K562 (cell line): ENCODE measurements at regions not wholly inside any gene's neighbourhood (a gene's known extent, or its start where the extent isn't known, plus 50 kb on each side); places are given as distances from the start of the nearest gene placed in this dataset.

Experiments used
- ATAC-seq: fragments of 200-7000 bp; cut with Tn5 transposase; 3 replicates; pipeline ENCODE4 v1.9.1; 2020; ENCODE audit warnings: moderate library complexity
- BruUV-seq: library from RNA; stranded (reverse); fragments of 400-500 nt; replicated peaks from 2 replicates; lab custom pipeline; 2021; lab: Mats Ljungman, UMichigan
- CTCF ChIA-PET: fragments of 300-600 bp; formaldehyde crosslinking; extraction: SDS; loops from one replicate; lab custom pipeline; 2021; ENCODE audit warnings: low intra/inter-chr PET ratio; lab: Yijun Ruan, JAX
- POLR2A ChIA-PET: fragments of 300-600, 350-650 bp; sonication (Branson Sonifier 250); formaldehyde crosslinking; extraction: SDS; loops from one replicate; lab custom pipeline; 2021; ENCODE audit warnings: antibody characterized with exemption, inconsistent platforms; lab: Yijun Ruan, JAX
- DNase-seq, 4 experiments: peaks; one replicate each; pipeline versions ENCODE4 v3.0.0 to v3.0.0-alpha.2; 2011 to 2018; ENCODE audit warnings: low spot score in 3 of 4, mixed read lengths in 3 of 4; ENCODE audit errors: extremely low read depth in 1 of 4
- FAIRE-seq: peaks from 2 replicates; lab custom pipeline; 2011; peaks lifted over from hg19 to GRCh38; lab: Jason Lieb, UNC
- H2AFZ ChIP-seq: 2 replicates; pipeline ENCODE4 v1.6.0; 2011; ENCODE audit warnings: low read depth, low read length, control low read depth, inconsistent platforms
- H3K27ac ChIP-seq: fragments of 200-600 bp; 3 replicates; pipeline ENCODE4 v1.8.0; 2011; ENCODE audit warnings: low read depth, mild to moderate bottlenecking, control low read depth, inconsistent platforms, low read length, moderate library complexity, mixed read lengths; ENCODE audit errors: extremely low read depth
- H3K27me3 ChIP-seq, 2 experiments: fragments of 300-600 bp in 1 of 2; 2 replicates in 1 of 2; 3 replicates in 1 of 2; pipeline versions ENCODE4 v1.6.0 to v1.8.0; 2011; ENCODE audit warnings: inconsistent platforms in 2 of 2, low read length in 2 of 2, mild to moderate bottlenecking in 1 of 2, mixed read lengths in 1 of 2, moderate library complexity in 1 of 2; ENCODE audit not compliant: control insufficient read depth in 2 of 2, insufficient read depth in 2 of 2
- H3K36me3 ChIP-seq: fragments of 300-600 bp; 3 replicates; pipeline ENCODE4 v1.8.0; 2011; ENCODE audit warnings: mild to moderate bottlenecking, low read length, inconsistent platforms; ENCODE audit not compliant: control insufficient read depth, insufficient read depth
- H3K4me1 ChIP-seq, 2 experiments: fragments of 200-600 bp in 1 of 2; replicated peaks in 1 of 2; 2 replicates in 1 of 2; 3 replicates in 1 of 2; pipeline versions ENCODE4 v1.5.1 to v1.8.0; 2011; ENCODE audit warnings: inconsistent platforms in 2 of 2, low read length in 2 of 2, mild to moderate bottlenecking in 1 of 2, mixed read lengths in 1 of 2, moderate library complexity in 1 of 2; ENCODE audit not compliant: control insufficient read depth in 2 of 2, insufficient read depth in 2 of 2
- H3K4me2 ChIP-seq: 2 replicates; pipeline ENCODE4 v1.6.1; 2011; ENCODE audit warnings: low read length, control low read depth, inconsistent platforms, mixed read lengths; ENCODE audit not compliant: insufficient read depth
- H3K4me3 ChIP-seq: fragments of 200-600 bp; sonication (generic), shearing (Covaris generic); 2 replicates; pipeline ENCODE4 v1.5.1; 2016; ENCODE audit warnings: control low read depth, inconsistent platforms
- H3K79me2 ChIP-seq: fragments of 200-600 bp; 3 replicates; pipeline ENCODE4 v1.8.0; 2011; ENCODE audit warnings: low read length, inconsistent platforms; ENCODE audit not compliant: control insufficient read depth, insufficient read depth
- H3K9ac ChIP-seq, 2 experiments: 2 replicates each; pipeline versions ENCODE4 v1.6.0 to v1.6.1; 2011; ENCODE audit warnings: low read depth in 2 of 2, low read length in 2 of 2, control low read depth in 1 of 2, inconsistent platforms in 1 of 2, mild to moderate bottlenecking in 1 of 2, mixed read lengths in 1 of 2; ENCODE audit not compliant: insufficient read depth in 1 of 2
- H3K9me1 ChIP-seq: one replicate; pipeline ENCODE4 v1.6.0; 2011; ENCODE audit warnings: inconsistent platforms, mild to moderate bottlenecking, low read length, moderate library complexity; ENCODE audit not compliant: control insufficient read depth, insufficient read depth
- H3K9me3 ChIP-seq: replicated peaks from 2 replicates; pipeline ENCODE4 v1.5.1; 2011; ENCODE audit warnings: low read depth, low read length, inconsistent platforms; ENCODE audit not compliant: control insufficient read depth, insufficient read depth
- H4K20me1 ChIP-seq: replicated peaks from 2 replicates; pipeline ENCODE4 v1.6.1; 2011; ENCODE audit warnings: low read length, inconsistent platforms, mixed read lengths; ENCODE audit not compliant: control insufficient read depth, insufficient read depth
- ARID1B ChIP-seq: fragments of 450-650 bp; IDR thresholded peaks from 2 replicates; pipeline ENCODE4 v1.6.1; 2016; ENCODE audit warnings: antibody characterized with exemption, mild to moderate bottlenecking, inconsistent platforms
- ARNT ChIP-seq, 2 experiments: fragments of 450-650 bp; IDR thresholded peaks; 2 replicates each; pipeline ENCODE4 v1.6.1; 2016; ENCODE audit warnings: mild to moderate bottlenecking in 1 of 2
- CBFA2T3 ChIP-seq: fragments of 450-650 bp; IDR thresholded peaks from 2 replicates; pipeline ENCODE4 v1.6.1; 2017
- CHD4 ChIP-seq: fragments of 200-600 bp; sonication (generic); IDR thresholded peaks from 3 replicates; pipeline ENCODE4 v1.6.1; 2012; ENCODE audit warnings: low read depth, mild to moderate bottlenecking, mixed read lengths, low read length, inconsistent platforms; ENCODE audit not compliant: insufficient read depth, insufficient replicate concordance, poor library complexity, severe bottlenecking
- MEIS2 ChIP-seq: fragments of 450-650 bp; IDR thresholded peaks from 2 replicates; pipeline ENCODE4 v1.6.1; 2014; ENCODE audit warnings: mild to moderate bottlenecking; ENCODE audit not compliant: partially characterized antibody
- TCF3 ChIP-seq: sonication (generic); formaldehyde crosslinking; IDR thresholded peaks from 2 replicates; pipeline ENCODE4 v1.4.0; 2020; ENCODE audit warnings: mild to moderate bottlenecking, missing genetic modification reagents
- TCF7L2 ChIP-seq: fragments of 150-350 bp; IDR thresholded peaks from 2 replicates; pipeline ENCODE4 v1.6.1; 2016; ENCODE audit warnings: low read depth, mild to moderate bottlenecking, low read length, moderate library complexity
- TRIM24 ChIP-seq, 2 experiments: fragments of 450-650 bp; IDR thresholded peaks; 2 replicates each; pipeline ENCODE4 v1.6.1; 2016
- ZBTB11 ChIP-seq, 3 experiments: fragments of 200-800 bp in 1 of 3; fragments of 250-450 bp in 1 of 3; fragments of 450-650 bp in 1 of 3; sonication (Bioruptor Pico) in 1 of 3; sonication (Bioruptor generic) in 1 of 3; formaldehyde crosslinking in 1 of 3; IDR thresholded peaks; 2 replicates each; pipeline versions ENCODE4 v1.6.1 to v1.8.0; 2016 to 2022; ENCODE audit warnings: mild to moderate bottlenecking in 2 of 3, missing genetic modification characterization in 2 of 3, missing compliant biosample characterization in 1 of 3, moderate library complexity in 1 of 3
- ZNF316 ChIP-seq: fragments of 450-650 bp; IDR thresholded peaks from 2 replicates; pipeline ENCODE4 v1.6.1; 2016
- WGBS: fragments of 100-300 bp; shearing (Covaris generic); methylation state at CpG from one replicate; pipeline ENCODE4 v1.1.6; 2016; ENCODE audit warnings: low coverage, mixed read lengths; ENCODE audit not compliant: insufficient coverage; ENCODE audit errors: missing lambda C conversion rate; 5-methylcytosine and 5-hydroxymethylcytosine counted together
- in situ Hi-C: fragments of 300-500 bp; cut with MboI; formaldehyde crosslinking; loops from 4 replicates; pipeline ENCODE4 v1.15.0; 2018; ENCODE audit warnings: inconsistent platforms, mixed read lengths
- intact Hi-C: fragments of 100-400 bp; cut with micrococcal nuclease; formaldehyde crosslinking; loops from 2 replicates; pipeline ENCODE4 v1.14.2; 2022

DNA sequence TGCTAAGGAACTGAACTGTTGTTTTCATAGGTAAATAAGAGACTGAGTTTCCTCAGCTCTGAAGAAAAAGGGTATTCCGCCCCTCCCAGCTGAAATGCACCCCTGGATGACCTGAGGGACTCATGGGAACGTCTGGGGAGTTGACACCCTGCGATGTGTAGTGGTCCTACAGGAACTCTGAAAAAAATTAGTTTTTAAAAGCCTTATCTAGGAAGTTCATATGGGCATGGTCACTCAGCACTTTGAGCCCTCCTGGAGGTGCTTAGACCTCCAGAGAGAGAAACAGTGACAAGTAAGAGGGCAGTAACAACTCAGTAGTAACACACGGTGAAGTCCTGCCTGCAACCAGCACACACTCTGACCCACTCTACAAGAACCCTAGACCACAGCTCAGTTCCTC lies 91.2 kb upstream of the CNOT2 start:
- H2AFZ ChIP-seq = no peak overlapping the region
- no peaks in the 10 kb centered on the region for H3K27me3 ChIP-seq
- H3K9me3 ChIP-seq = peaks cover 6% of the 10 kb centered on the region
- peaks cover 0 to 13% of the 10 kb centered on the region in 2 experiments; a peak in 2 of 5 replicates for H3K4me1 ChIP-seq
- in situ Hi-C loops (no loop called here), intact Hi-C loops (no loop called here)
- DNase-seq (peak in 2 of 4 experiments; percentile 10 to 54), ATAC-seq (peak; percentile 60), FAIRE-seq (peak; percentile 42)
- no peak overlapping the region for H3K27ac ChIP-seq
- 4% methylated on average over 4 of the region's 4 CpGs for WGBS
- no TSS peak for BruUV-seq
- CTCF ChIA-PET = no interaction called here
- peak; percentile 28 for TF ChIP-seq MEIS2
- no peak for TF ChIP-seq TCF7L2
- peak; percentile 30; the same call in 1 of the 2 replicates for TF ChIP-seq CBFA2T3
- no peak for TF ChIP-seq ZBTB11 (CRISPR knock-in tag; IDR thresholded peaks at IDR 0.05)
- TF ChIP-seq ARID1B = peak; percentile 22; the same call in 1 of the 2 replicates
- TF ChIP-seq ZNF316 = peak; percentile 46; the same call in 1 of the 2 replicates
- TF ChIP-seq ARNT (IDR thresholded peaks at IDR 0.05) = no peak
- TF ChIP-seq TRIM24 (IDR thresholded peaks at IDR 0.05) = peak in 1 of 2 experiments; percentile 51; a peak in 2 of 4 replicates
- TF ChIP-seq TCF3 (CRISPR knock-in tag) = peak; percentile 39; the same call in 1 of the 2 replicates
- no peak for TF ChIP-seq CHD4
- no peaks in the 10 kb centered on the region for H4K20me1 ChIP-seq
- H3K79me2 ChIP-seq = no peaks in the 10 kb centered on the region
- H3K36me3 ChIP-seq = no peaks in the 10 kb centered on the region
- H3K9me1 ChIP-seq = no peaks in the 10 kb centered on the region
- POLR2A ChIA-PET = no interaction called here
- no peak overlapping the region for H3K4me3 ChIP-seq
- H3K4me2 ChIP-seq = no peak overlapping the region
- H3K9ac ChIP-seq = no peak overlapping the region
